ENCODE measurements at regions not wholly inside any gene's neighbourhood (a gene's known extent, or its start where the extent isn't known, plus 50 kb on each side); places are given as distances from the start of the nearest gene placed in this dataset.

DNA sequence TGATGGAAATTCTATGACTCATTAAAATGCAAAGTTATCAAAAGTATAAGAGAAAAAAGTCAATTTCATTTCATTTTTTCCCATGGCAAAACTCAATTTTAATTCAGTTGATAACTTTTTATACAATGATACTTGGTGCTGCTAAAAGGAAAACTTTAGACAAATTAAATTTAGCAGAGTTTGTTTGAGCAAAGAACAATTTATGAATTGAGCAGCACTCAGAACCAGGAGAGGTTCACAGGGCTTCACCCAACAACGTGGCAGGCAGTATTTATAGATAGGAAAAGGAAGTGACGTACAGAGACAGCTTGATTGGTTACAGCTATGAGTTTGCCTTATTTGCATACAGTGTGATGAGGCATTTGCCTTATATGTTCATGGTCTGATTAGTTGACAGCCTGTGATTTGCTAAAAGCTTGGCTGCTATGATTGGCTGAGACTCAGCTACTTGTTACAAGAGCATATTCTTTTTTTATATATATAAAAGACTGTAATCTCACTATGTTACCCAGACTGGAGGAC is 157.2 kb upstream of the CELF2 start (continued):
- TF ChIP-seq, protein P1, sequence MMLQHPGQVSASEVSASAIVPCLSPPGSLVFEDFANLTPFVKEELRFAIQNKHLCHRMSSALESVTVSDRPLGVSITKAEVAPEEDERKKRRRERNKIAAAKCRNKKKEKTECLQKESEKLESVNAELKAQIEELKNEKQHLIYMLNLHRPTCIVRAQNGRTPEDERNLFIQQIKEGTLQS (IDR thresholded peaks at IDR 0.05), result no peak
- no peak for TF ChIP-seq SP1 (IDR thresholded peaks at IDR 0.05)

DNA sequence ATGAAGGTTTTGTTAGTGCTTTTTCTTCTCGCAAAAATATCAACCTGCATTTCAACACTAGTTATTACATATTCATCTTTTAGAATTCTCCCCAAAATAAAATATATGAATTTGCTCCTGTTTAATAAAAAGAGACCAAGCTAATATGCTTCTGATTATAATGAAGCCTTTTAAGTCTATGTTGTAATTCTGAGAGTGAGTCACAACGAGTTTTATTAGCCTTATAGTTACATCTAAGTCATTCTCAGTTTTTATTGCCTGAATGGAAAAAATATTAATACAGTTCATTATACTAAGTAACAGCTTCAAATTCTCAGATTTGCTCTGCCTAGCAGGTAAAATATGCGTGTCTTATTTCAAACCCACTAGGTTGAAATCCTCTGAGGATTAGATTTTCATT is 152.4 kb upstream of the CELF2 start:
- H3K9me3 ChIP-seq (ENCODE audit: control insufficient read depth in 4 of 4, low read length in 3 of 4), result peaks cover 0 to 3% (median 1%) of the 10 kb centered on the region in 4 donors
- H3K27ac ChIP-seq (ENCODE audit: low read depth in 1 of 2, low read length in 2 of 2), result no peak overlapping the region
- H3K36me3 ChIP-seq (ENCODE audit: control insufficient read depth in 4 of 4, insufficient read depth in 3 of 4, low read depth in 1 of 4, low read length in 3 of 4), result no peaks in the 10 kb centered on the region
- 74% methylated on average over 3 of the region's 3 CpGs for WGBS
- no peak for DNase-seq (ENCODE audit: low spot score)
- H3K9ac ChIP-seq (ENCODE audit: low read depth in 1 of 2, low read length in 2 of 2), result no peak overlapping the region
- H3K27me3 ChIP-seq (ENCODE audit: control insufficient read depth in 4 of 4, insufficient read depth in 4 of 4, low read length in 3 of 4), result peaks cover 0 to 2% (median 0%) of the 10 kb centered on the region in 4 donors
- no peak overlapping the region for H3K4me3 ChIP-seq (ENCODE audit: low read depth in 1 of 3, low read length in 3 of 3)
- TF ChIP-seq TAF1 (conservative IDR thresholded peaks at IDR 0.05) (no peak), GABPA (IDR thresholded peaks at IDR 0.05 in 1 of 2, conservative IDR thresholded peaks at IDR 0.05 in 1 of 2) (no peak), EGR1 (IDR thresholded peaks at IDR 0.05; ENCODE audit: low read depth in 2 of 2) (no peak), RXRA (IDR thresholded peaks at IDR 0.05) (no peak), FOXA1 (IDR thresholded peaks at IDR 0.05) (no peak), NR2F2 (IDR thresholded peaks at IDR 0.05) (no peak), YY1 (IDR thresholded peaks at IDR 0.05) (no peak), FOXA2 (IDR thresholded peaks at IDR 0.05) (no peak), SP1 (IDR thresholded peaks at IDR 0.05) (no peak), HNF4G (IDR thresholded peaks at IDR 0.05) (no peak), JUND (IDR thresholded peaks at IDR 0.05) (no peak), HNF4A (conservative IDR thresholded peaks at IDR 0.05) (no peak)
- TF ChIP-seq, protein P2, sequence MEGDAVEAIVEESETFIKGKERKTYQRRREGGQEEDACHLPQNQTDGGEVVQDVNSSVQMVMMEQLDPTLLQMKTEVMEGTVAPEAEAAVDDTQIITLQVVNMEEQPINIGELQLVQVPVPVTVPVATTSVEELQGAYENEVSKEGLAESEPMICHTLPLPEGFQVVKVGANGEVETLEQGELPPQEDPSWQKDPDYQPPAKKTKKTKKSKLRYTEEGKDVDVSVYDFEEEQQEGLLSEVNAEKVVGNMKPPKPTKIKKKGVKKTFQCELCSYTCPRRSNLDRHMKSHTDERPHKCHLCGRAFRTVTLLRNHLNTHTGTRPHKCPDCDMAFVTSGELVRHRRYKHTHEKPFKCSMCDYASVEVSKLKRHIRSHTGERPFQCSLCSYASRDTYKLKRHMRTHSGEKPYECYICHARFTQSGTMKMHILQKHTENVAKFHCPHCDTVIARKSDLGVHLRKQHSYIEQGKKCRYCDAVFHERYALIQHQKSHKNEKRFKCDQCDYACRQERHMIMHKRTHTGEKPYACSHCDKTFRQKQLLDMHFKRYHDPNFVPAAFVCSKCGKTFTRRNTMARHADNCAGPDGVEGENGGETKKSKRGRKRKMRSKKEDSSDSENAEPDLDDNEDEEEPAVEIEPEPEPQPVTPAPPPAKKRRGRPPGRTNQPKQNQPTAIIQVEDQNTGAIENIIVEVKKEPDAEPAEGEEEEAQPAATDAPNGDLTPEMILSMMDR (IDR thresholded peaks at IDR 0.05; ENCODE audit: low read depth, low read length, missing input control), result no peak
- TF ChIP-seq, protein P3, sequence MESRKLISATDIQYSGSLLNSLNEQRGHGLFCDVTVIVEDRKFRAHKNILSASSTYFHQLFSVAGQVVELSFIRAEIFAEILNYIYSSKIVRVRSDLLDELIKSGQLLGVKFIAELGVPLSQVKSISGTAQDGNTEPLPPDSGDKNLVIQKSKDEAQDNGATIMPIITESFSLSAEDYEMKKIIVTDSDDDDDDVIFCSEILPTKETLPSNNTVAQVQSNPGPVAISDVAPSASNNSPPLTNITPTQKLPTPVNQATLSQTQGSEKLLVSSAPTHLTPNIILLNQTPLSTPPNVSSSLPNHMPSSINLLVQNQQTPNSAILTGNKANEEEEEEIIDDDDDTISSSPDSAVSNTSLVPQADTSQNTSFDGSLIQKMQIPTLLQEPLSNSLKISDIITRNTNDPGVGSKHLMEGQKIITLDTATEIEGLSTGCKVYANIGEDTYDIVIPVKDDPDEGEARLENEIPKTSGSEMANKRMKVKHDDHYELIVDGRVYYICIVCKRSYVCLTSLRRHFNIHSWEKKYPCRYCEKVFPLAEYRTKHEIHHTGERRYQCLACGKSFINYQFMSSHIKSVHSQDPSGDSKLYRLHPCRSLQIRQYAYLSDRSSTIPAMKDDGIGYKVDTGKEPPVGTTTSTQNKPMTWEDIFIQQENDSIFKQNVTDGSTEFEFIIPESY (IDR thresholded peaks at IDR 0.05), result no peak
- TF ChIP-seq, protein P1 (IDR thresholded peaks at IDR 0.05), result no peak
- TF ChIP-seq, protein P4, sequence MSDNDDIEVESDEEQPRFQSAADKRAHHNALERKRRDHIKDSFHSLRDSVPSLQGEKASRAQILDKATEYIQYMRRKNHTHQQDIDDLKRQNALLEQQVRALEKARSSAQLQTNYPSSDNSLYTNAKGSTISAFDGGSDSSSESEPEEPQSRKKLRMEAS (IDR thresholded peaks at IDR 0.05), result no peak
- peaks cover 0 to 2% (median 0%) of the 10 kb centered on the region in 4 donors for H3K4me1 ChIP-seq (ENCODE audit: control insufficient read depth in 4 of 4, insufficient read depth in 4 of 4, low read length in 3 of 4)

DNA sequence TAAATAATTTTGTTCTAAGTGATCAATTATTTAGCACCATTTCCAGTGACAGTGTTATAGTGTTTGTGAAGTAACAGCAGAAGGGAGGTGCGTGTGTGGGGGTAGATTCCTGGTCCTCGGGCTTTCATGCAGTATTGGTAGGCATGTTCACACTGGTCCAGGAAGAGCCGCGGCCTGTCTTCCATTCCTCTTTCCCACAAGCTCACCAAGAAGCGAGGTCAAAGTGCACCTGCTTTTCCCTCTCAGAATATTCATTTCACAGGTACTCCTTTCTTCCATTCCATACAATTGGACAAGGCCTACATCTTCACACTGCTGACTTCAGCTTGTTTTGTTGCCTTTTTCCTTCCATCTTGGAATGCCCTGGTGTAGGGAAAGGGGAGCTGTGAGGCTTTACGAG is 151.8 kb upstream of the CELF2 start:
- TF ChIP-seq SP1 (IDR thresholded peaks at IDR 0.05), result no peak
- TF ChIP-seq, protein P1 (IDR thresholded peaks at IDR 0.05), result no peak
- TF ChIP-seq FOXA1 (IDR thresholded peaks at IDR 0.05), result no peak
- TF ChIP-seq TAF1 (conservative IDR thresholded peaks at IDR 0.05), result no peak
- Histone ChIP-seq H3K9me3 (ENCODE audit: control insufficient read depth in 4 of 4, low read length in 3 of 4) (peaks cover 0 to 3% (median 1%) of the 10 kb centered on the region in 4 donors), H3K4me3 (ENCODE audit: low read depth in 1 of 3, low read length in 3 of 3) (no peak overlapping the region), H3K9ac (ENCODE audit: low read depth in 1 of 2, low read length in 2 of 2) (no peak overlapping the region), H3K27ac (ENCODE audit: low read depth in 1 of 2, low read length in 2 of 2) (no peak overlapping the region), H3K27me3 (ENCODE audit: control insufficient read depth in 4 of 4, insufficient read depth in 4 of 4, low read length in 3 of 4) (peaks cover 0 to 2% (median 0%) of the 10 kb centered on the region in 4 donors), H3K4me1 (ENCODE audit: control insufficient read depth in 4 of 4, insufficient read depth in 4 of 4, low read length in 3 of 4) (peaks cover 0 to 2% (median 0%) of the 10 kb centered on the region in 4 donors), H3K36me3 (ENCODE audit: control insufficient read depth in 4 of 4, insufficient read depth in 3 of 4, low read depth in 1 of 4, low read length in 3 of 4) (no peaks in the 10 kb centered on the region)
- 84% methylated on average over 6 of the region's 6 CpGs for WGBS
- no peak for DNase-seq (ENCODE audit: low spot score)
